Head of caudate nucleus (tissue), 42 donors: ENCODE measurements at regions not wholly inside any gene's neighbourhood (a gene's known extent, or its start where the extent isn't known, plus 50 kb on each side); places are given as distances from the start of the nearest gene placed in this dataset.
"Not testable (repeated sequence)": the region's sequence is repeated elsewhere in the genome, so short reads cannot be mapped to it uniquely, and the experiment has no call there.

Experiments used
- DNase-seq, 42 donors: peaks; one replicate each; pipeline versions ENCODE4 v3.0.0 to v3.0.0-alpha.2; 2020 to 2021; ENCODE audit warnings: mixed read lengths in 7 of 42
- intact Hi-C: fragments of 100-400 bp; cut with DNase I; formaldehyde crosslinking; loops from one replicate; pipeline ENCODE4 v1.15.0; 2022

DNA sequence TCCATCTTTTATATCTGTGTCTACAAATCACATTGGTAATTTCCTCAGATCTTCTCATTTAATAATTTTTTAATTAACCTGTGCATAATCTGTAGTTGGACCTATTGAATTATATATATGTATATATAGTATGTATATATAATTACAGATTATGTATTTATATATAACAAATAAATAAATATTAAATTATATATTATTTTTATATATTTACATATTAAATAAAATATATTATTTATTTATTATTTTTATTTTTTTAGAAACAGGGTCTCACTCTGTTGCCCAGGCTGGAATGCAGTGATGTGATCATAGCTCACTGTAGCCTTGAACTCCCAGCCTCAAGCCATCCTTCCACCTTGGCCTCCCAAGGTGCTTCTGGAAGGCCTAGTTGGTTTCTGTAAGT is 197.9 kb downstream of the FGF9 start:
- DNase-seq, result no peak
- intact Hi-C loops, result no loop called here

DNA sequence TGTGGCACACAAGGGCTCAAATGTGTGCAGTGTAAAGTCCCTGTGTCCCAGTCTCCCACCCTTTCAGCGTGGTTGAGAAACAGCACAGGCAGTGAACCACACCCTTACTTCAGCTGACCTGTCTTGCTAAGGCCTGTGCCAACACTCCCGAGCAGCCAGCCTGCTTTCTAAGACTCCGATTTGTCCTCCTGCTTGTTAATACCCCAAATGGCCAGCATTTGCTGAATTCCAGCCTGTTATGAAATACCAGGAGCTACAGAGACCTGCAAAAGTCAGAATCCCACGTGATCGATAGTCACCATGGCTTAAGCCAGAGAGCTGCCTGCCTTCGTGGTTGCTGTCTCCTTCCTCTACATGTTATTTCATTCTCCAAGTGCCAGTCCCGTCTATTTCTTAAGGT is 200.5 kb downstream of the FGF9 start:
- intact Hi-C loops, result no loop called here
- no peak for DNase-seq

DNA sequence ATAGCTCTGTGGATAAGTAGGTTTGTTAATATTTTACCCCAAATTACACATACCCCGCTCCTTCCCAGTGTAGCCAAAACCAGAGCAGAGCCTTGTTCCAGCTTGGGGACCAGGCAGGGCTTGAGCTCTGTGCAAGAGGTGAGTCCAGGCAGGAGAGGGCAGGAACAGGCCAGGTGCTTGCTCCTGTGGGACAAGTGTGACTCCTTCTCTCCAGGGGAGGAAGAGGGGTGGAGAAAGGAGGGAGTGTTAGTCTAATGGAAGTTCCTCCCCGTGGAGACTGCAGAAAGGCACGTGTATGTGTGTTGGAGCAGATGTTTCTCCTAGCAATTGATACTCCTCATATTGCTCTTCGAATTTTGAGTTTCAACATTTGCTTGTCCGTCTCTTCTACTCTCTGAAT is 201.0 kb downstream of the FGF9 start:
- DNase-seq, result no peak
- intact Hi-C loops, result no loop called here

DNA sequence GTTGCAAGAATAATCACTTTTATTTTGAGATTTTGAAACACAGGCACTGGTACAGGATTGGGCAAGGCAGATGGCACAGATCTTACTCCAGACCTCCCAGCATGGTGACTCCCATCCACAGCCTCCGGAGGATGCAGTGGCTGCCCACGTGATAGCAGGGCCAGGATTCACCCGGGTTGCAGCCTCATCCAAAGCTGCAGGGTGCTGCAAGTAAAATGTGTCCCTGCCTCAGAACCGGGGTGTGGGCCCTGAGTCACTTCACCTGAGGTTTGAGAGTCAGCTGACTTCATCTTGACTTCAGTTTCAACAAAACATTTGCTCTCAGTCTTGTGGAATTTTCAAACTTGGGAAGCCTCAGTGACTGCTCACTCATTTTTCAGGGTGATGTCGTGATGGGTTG is 201.9 kb downstream of the FGF9 start:
- no peak for DNase-seq
- intact Hi-C loops, result no loop called here

DNA sequence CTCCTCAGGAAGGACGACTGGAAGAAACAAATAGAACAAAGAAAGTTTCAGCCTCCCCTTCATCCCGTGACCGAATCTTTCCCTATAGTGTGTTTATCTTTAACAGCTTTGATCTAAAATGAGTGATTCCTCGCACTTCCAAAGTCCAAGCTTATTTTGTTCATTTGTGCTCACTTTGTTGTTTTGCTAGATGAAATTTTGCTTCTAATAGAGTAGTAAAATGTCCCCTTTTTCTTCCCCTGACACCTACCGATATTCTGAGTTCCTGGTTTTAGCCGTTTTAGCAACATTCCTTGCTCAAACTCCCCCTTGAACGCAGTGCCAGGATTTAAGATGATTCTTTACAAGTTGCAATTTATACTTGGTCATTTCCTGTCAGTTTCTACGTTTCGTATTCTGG is 204.2 kb downstream of the FGF9 start:
- DNase-seq, result no peak

DNA sequence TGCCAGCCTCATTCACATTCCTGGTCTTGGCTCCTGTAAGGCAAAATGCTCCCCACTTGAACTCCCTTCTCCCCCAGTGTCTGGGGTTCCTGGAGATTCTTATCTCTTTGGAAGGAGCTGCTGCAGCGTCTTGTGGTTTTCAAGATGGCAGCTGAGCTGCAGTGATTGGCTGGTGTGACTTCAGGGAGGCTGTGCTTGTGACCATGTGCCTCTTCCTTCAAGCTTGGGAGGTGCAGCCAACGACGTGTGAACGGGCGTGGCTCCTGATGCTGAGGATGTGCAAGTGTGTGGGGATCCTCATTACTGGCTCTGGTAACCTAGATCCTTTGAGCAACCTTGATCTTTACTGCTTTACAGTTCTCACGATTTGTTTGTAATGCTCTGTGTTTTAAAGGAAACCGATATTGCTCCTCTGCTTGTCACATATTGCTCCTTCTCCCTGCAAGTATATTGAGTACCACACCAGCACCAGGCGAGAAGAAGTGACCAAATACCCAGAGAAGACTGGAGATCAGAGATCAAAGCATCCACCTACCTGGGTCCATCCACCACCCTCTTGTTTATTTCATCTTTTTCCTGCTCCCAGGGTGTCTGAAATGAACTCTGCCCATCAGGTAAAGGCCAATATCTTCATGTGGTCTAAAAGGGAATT is 208.5 kb downstream of the FGF9 start:
- intact Hi-C loops, result no loop called here
- no peak for DNase-seq

More for the DNA sequence above, 204.2 kb downstream of the FGF9 start:
- intact Hi-C loops, result no loop called here

DNA sequence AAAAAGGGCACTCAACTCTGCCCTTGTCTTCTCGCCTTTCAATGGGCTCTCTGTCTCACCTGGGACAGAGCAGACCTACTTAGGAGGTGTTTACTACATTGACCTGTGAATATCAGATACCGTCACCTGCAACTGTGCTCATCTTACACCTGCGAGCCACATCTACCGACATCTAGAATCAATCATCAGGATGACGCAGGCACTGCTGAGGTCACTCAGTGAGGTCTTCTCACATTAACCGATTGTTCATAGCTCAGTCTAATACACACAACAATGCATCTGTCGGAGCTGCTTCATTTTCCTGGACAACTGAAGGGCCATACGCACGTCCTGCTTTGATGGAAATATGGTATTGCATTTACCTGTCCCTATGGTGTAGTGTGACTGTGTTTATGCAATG is 211.9 kb downstream of the FGF9 start:
- no peak for DNase-seq

DNA sequence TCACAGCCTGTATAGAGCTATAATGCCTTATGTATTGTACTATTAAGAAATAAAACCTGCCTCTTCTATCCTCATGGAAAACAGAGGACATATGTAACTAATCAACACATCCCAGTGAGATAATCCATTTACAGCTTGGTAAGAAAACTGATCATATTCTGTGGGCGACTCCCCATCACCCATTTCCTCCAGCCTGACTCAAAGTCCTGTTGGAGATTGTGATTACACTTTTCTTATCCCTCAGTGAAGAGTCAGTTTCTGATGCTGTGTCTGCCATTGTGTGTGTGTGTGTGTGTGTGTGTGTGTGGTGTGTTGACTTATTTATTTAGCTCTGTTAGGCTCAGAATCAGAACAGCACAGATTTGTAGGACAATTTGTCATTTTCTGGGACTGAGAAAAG is 212.8 kb downstream of the FGF9 start:
- no peak for DNase-seq
- intact Hi-C loops, result no loop called here

More for the DNA sequence above, 211.9 kb downstream of the FGF9 start:
- intact Hi-C loops, result no loop called here

DNA sequence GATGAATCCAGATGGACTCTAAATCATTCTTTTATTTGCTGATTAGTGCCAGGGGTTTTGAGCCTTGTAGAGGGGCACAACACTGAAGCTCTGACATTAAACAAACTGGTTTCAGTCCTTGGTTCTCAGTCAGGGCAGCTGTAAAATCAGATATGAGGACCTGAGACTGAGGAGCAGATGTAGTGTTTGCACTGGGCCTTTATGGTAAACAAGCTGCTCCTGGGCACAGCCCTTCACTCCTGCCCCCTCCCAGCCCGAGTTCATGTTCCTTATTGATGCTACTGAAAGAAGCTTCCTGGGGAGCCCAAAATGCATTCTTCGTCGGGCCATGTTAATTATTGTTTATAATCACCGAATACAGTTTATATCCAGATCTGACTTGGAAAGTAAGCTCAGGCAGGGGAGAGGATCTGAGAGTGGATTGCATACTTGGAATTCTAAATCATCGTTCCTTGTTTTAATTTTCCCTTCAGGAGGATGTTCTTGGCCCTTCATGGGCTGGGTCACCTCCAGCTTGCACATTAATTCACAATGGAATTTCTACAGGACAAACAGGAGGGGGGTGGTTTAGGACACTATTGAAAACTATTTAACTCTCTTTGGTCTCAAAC is 213.5 kb downstream of the FGF9 start:
- intact Hi-C loops, result no loop called here
- no peak for DNase-seq

DNA sequence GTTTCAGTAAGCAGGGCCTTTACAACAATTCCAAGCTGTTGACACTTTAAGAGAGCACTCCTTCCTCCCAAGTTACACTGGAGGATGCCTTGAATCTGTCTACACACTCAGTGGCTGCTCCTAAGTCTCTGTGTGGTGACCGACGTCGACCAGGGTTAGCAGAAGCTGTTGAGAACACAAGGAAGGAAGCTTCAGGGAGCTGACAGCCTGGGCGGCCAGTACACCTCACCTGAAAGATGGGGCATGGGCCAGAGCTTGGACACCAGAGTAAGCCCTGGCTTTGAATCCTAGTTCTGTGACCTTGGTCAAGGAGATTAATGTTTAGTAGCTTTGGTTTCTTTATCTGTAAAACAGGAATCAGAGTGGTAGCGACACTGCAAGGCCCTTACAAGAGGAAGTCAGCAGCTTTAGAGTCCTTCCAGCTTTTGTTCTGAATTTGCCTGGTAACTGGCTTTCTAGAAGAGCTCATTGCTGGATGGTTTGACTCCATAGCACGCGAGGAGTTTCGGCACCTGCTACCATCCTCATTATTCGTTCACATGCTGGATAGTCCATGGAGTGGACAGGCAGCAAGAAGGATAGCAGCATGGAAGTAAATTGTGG is 214.2 kb downstream of the FGF9 start:
- intact Hi-C loops, result no loop called here
- DNase-seq, result no peak

DNA sequence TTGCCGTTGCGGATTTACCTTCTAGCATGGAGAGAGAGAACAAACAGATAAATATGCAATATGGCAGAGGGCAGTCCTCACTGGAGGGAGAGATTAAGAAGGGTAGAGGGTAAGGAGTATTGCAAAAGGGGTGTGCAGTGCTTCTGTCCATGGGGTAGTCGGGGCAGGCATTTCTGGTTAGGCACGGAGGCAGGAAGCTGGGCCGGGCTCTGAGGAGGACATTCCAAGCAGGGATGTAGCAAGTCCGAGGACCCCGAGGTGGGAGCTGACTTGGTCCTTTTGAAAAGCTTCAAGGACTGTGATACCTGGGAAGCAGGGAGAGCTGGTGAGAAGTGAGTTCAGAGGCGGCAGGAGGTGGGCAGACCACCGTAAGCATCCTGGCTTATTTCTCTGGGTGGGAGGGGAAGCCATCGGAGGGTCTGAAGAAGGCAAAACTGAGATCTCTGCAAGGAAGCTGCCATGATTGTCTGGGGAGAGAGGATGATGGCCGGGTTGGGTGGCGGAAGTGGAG is 214.9 kb downstream of the FGF9 start:
- DNase-seq, result no peak
- intact Hi-C loops, result no loop called here

DNA sequence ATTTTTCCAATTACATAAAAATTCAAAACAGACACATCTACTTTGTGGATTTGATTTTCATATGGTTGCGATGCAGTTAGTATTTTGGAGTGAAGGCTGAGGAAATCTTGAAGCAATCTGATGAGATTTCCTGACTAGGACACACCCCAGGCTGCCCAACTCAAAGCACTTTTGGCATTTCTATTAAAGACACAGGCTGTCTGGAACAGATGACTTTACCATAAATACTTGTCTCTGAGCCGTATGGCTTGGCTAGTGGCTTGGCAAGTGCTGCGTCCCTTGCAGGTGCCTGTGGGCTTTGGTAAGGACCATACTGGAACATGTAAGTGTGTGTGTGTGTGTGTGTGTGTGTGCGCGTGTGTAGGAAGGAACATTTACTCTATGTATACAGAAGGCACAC is 218.8 kb downstream of the FGF9 start:
- no peak for DNase-seq
- intact Hi-C loops, result no loop called here

DNA sequence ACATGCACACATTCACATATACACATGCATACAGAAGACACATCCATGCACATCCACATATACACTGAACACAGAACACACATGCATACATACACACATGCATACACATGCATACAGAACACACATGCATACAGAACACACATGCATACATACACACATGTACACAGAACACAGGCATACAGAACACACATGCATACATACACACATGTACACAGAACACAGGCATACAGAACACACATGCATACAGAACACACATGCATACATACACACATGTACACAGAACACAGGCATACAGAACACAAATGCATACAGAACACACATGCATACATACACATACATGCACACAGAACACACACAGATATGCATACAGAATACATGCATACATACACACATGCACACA is 219.3 kb downstream of the FGF9 start:
- intact Hi-C loops, DNase-seq: not testable (repeated sequence)

DNA sequence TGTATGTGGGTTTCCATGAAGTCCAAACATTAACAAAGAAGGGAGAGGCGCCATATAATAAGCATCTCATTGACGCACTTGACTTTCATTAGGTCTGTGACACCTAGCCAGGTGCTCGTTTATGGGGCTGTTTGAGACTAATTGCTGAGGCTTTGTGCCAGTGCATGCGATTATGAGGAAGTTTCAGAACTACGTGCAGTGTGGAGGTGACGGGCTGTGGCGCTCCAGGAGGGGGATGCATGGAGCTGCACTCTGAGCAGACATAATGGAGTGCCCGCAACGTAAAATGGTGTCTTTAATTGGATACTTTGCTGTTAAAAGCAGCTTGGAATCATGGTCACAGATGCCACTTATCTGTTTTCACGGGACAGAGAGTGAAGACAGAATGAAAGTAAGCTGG is 223.2 kb downstream of the FGF9 start:
- intact Hi-C loops, result no loop called here
- no peak for DNase-seq

DNA sequence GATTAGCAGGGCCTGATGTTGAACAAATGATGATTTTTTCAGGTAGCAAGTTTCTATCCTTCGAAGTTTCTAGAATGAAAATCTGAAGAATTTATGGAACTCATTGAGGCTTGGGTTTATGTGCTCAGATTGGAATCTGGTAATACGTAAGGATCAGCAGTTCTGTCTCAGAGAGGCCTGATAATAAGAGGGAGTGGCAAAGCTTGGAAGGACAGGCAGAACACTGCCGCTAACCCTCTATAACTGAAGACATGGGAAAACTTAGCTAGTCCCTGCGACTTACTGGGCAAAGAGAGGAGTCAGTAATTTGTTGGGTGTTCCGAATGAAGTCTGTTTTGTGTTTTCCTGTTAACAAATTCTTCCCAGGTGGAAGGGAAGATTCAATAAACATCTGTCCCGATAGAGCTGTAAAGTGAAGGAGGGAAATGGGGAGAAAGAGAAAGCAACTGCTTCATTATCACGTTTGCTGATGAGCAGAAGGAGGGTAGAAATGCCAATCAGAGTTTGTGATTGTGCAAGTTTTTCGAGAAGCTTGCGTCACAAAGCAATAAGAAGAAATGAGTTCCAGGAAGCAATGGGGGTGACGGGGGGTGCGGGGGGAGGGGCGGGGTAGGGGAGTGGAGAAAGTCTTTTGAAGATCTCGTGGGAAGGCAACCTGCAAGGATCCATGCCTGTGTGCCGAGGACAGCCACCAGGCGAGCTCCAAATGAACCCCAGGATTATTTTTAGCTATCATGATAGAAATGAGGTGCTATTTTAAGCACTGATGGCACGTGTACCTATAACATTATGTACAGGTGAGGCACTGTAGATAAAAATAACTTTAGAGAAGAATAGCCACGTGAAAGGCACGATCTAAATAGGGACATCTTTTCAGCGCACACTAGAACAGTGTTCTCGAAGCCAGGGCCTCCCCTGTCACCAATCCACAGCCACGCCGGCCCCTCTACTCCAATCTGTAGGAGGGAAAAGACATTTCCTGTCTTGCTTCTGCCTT is 224.1 kb downstream of the FGF9 start:
- DNase-seq, result no peak
- intact Hi-C loops, result no loop called here

DNA sequence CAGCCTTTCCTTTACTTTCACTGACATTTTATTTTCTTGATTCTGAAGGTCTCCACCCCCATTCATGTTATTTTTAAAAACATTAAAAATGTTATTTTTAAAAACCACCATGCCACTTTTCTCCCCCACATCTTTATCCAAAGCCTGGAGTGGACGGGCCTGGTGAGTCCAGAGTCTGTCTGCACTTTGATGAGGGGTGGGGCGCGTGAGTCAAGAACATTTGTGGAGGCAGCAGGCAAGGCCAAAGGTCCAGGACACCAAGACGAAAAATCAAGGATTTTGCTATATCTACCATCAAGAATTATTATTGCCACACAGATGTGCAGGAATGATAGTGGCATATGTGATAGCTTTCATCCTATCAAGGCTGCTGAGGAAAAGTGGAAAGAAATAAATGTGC is 224.9 kb downstream of the FGF9 start:
- no peak for DNase-seq
- intact Hi-C loops, result no loop called here

DNA sequence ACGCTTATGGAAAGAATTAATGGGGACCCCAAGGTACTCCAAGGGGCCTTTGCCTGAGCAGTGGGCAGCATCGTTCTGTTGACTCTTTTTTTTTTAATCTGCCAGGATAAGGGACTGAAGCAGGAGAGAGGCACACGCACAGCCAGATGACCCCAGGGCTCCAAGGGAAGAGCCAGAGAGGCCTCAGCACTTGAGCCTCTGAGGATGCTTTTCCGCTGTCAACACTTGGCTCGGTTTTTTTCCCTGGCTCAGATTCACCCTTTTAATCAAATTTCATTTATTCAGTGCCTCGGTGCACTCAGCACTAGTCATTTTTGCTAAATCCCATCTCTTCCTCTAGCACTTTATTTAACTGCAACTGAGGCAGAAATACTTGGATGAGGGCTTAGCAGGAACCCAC is 226.3 kb downstream of the FGF9 start:
- no peak for DNase-seq
- intact Hi-C loops, result no loop called here

DNA sequence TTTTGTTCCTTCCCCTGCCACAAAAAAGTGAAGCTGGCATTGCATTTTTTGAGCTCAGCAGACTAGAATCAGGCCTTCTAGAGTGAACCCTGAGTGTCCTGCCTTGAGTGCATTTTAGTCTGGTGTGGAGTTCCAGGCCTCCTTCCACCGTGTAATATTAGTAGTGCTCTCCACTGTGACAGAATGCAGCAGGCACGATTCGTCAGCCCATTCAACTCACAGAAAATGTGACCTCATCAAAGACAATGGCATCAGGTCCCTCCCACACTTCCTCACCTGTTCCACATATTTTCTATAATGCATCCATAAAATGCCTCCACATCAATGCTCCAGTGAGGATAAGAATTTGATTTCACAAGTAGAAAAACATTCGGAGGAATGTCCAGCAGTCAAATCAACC is 227.6 kb downstream of the FGF9 start:
- DNase-seq, result no peak
- intact Hi-C loops, result no loop called here

DNA sequence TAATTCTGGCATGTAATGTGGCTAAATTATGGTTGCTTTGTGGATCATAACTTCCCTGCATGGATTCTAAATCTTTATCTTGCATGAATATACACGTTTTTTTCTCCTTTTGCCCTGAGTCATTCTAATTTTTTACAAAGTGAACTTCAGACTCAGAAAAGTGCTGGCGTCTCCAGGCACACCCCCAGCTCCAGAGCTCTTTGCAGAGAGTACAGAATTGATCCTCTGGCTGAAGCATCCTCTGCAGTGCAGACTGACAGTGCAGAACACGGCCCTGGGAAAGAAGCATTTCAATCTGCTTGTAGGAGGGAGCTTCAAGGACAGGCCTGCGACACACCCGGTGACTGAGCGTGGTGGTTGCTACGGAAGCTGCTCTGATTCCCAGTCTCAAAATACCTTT is 228.1 kb downstream of the FGF9 start:
- peak in 36 of 42 donors; percentile 10 to 81 (median 43) for DNase-seq
- intact Hi-C loops, result no loop called here

DNA sequence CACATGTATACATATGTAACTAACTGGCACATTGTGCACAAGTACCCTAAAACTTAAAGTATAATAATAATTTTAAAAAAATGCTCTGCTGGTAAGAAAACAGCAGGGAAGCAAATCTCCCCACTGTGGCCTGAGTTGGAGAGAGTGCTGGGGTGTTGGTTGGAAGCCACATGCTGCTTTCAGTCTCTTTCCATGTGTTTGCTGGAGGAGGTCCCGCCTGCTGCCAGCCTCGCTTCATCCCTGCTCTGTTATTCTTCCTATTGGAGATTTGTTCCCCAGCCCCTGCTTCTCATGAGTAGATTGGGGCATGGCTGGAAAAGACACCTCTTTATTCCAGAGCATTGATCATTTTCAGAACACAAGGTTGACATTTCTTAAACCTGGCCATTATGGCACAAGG is 230.5 kb downstream of the FGF9 start:
- intact Hi-C loops, result no loop called here
- DNase-seq, result no peak
